WTC11 (cell line): ENCODE measurements at regions not wholly inside any gene's neighbourhood (a gene's known extent, or its start where the extent isn't known, plus 50 kb on each side); places are given as distances from the start of the nearest gene placed in this dataset.
A peak's percentile ranks its signal among the peaks of the same experiment; 100 is the strongest.

Experiments
- ATAC-seq: fragments of 200-7000 bp; cut with Tn5 transposase; 2 replicates; pipeline ENCODE4 v1.10.0; 2021; ENCODE audit warnings: mild to moderate bottlenecking, moderate library complexity
- CTCF ChIA-PET: fragments of 300-600 bp; sonication (Branson Sonifier 250); formaldehyde crosslinking; loops from one replicate; lab custom pipeline; 2021; ENCODE audit warnings: antibody characterized with exemption; lab: Charles Lee
- POLR2A ChIA-PET: fragments of 350-600 bp; sonication (Branson Sonifier 250); formaldehyde crosslinking; loops from one replicate; lab custom pipeline; 2021; ENCODE audit warnings: antibody characterized with exemption; lab: Charles Lee
- DNase-seq: peaks from one replicate; pipeline ENCODE4 v3.0.0; 2021; ENCODE audit warnings: low spot score
- H3K27ac Mint-ChIP-seq: 2 replicates; pipeline ENCODE4 v1.8.0; 2021; ENCODE audit warnings: mixed read lengths
- H3K27me3 Mint-ChIP-seq: 2 replicates; pipeline ENCODE4 v1.8.0; 2021; ENCODE audit warnings: low read depth, mild to moderate bottlenecking, moderate library complexity, mixed read lengths
- H3K36me3 Mint-ChIP-seq: 2 replicates; pipeline ENCODE4 v1.8.0; 2021; ENCODE audit warnings: mixed read lengths
- H3K4me1 Mint-ChIP-seq: 2 replicates; pipeline ENCODE4 v1.8.0; 2022; ENCODE audit warnings: mixed read lengths
- H3K4me3 Mint-ChIP-seq: 2 replicates; pipeline ENCODE4 v1.8.0; 2021; ENCODE audit warnings: mild to moderate bottlenecking, moderate library complexity, mixed read lengths
- H3K9me3 Mint-ChIP-seq: 2 replicates; pipeline ENCODE4 v1.8.0; 2021; ENCODE audit warnings: mixed read lengths
- AR ChIP-seq: fragments of 250-450 bp; sonication (Bioruptor Pico); IDR thresholded peaks from 2 replicates; pipeline ENCODE4 v1.9.0; 2021; ENCODE audit warnings: mild to moderate bottlenecking
- CTCF ChIP-seq: fragments of 200-600 bp; IDR thresholded peaks from 2 replicates; pipeline ENCODE4 v1.8.0; 2022; ENCODE audit warnings: antibody characterized with exemption
- E2F4 ChIP-seq: sonication (generic); formaldehyde crosslinking; IDR thresholded peaks from 2 replicates; pipeline ENCODE4 v1.8.1; 2022; ENCODE audit warnings: low read depth, mild to moderate bottlenecking, moderate library complexity, missing genetic modification reagents, borderline replicate concordance
- FOXP4 ChIP-seq: sonication (generic); formaldehyde crosslinking; IDR thresholded peaks from 2 replicates; pipeline ENCODE4 v1.8.0; 2022; ENCODE audit warnings: mild to moderate bottlenecking, missing genetic modification reagents
- SOX15 ChIP-seq: fragments of 250-450 bp; sonication (Bioruptor Pico); IDR thresholded peaks from 2 replicates; pipeline ENCODE4 v1.9.0; 2021; ENCODE audit warnings: mild to moderate bottlenecking
- TP53 ChIP-seq: sonication (generic); formaldehyde crosslinking; IDR thresholded peaks from 2 replicates; pipeline ENCODE4 v1.8.1; 2023; ENCODE audit warnings: mild to moderate bottlenecking, missing genetic modification reagents
- ZMAT4 ChIP-seq: fragments of 250-450 bp; sonication (Bioruptor Pico); IDR thresholded peaks from 2 replicates; pipeline ENCODE4 v1.9.0; 2021; ENCODE audit warnings: mild to moderate bottlenecking
- ZNF232 ChIP-seq: sonication (generic); formaldehyde crosslinking; IDR thresholded peaks from 2 replicates; pipeline ENCODE4 v1.8.0; 2022; ENCODE audit warnings: mild to moderate bottlenecking, missing genetic modification reagents
- ZNF281 ChIP-seq: sonication (generic); formaldehyde crosslinking; IDR thresholded peaks from 2 replicates; pipeline ENCODE4 v1.8.0; 2023; ENCODE audit warnings: mild to moderate bottlenecking, missing genetic modification reagents
- ZNF512 ChIP-seq: sonication (generic); formaldehyde crosslinking; IDR thresholded peaks from 2 replicates; pipeline ENCODE4 v1.8.1; 2022; ENCODE audit warnings: missing genetic modification reagents, borderline replicate concordance
- ZNF671 ChIP-seq: fragments of 250-450 bp; sonication (Bioruptor Pico); IDR thresholded peaks from 2 replicates; pipeline ENCODE4 v1.8.0; 2021; ENCODE audit warnings: mild to moderate bottlenecking

- TF ChIP-seq TP53 (CRISPR knock-in tag) (no peak), AR (CRISPR knock-in tag) (no peak), ZNF281 (CRISPR knock-in tag) (no peak), ZNF232 (no peak), ZNF512 (CRISPR knock-in tag) (no peak), ZNF671 (no peak), SOX15 (CRISPR knock-in tag) (no peak), ZMAT4 (no peak), FOXP4 (CRISPR knock-in tag) (no peak)
Observed at GRCh38 chr12:100738086-100738485, 56.5 kb upstream of the ANO4 start (continued).

- TF ChIP-seq CTCF, result peak; percentile 60
- no peak for TF ChIP-seq E2F4 (CRISPR knock-in tag)
- Mint-ChIP-seq H3K4me1 (0 out of 2 replicates have a peak, but pooled peaks cover 2% of the 10 kb centered on the region), H3K36me3 (no peaks in the 10 kb centered on the region), H3K9me3 (peaks cover 9% of the 10 kb centered on the region), H3K27me3 (no peaks in the 10 kb centered on the region), H3K27ac (no peak overlapping the region), H3K4me3 (no peak overlapping the region)
- ChIA-PET CTCF (interaction anchor here (0.6 to 3.3 kb wide), 4 partner anchors 10 to 464 kb away, joined by 3 to 22 read pairs (median 4); no protein-coding TSS in a partner anchor), POLR2A (no interaction called here)
- ATAC-seq, result peak; percentile 34
- DNase-seq, result no peak
Observed at GRCh38 chr12:100741084-100741711, 53.4 kb upstream of the ANO4 start.
